ENCODE measurements at regions not wholly inside any gene's neighbourhood (a gene's known extent, or its start where the extent isn't known, plus 50 kb on each side); places are given as distances from the start of the nearest gene placed in this dataset.

- Mint-ChIP-seq H3K27ac (no peak overlapping the region), H3K36me3 (ENCODE audit: low read depth) (no peaks in the 10 kb centered on the region), H3K4me3 (no peak overlapping the region), H3K27me3 (ENCODE audit: insufficient read depth, low read depth, poor library complexity) (no peaks in the 10 kb centered on the region), H3K4me1 (no peaks in the 10 kb centered on the region), H3K9me3 (no peaks in the 10 kb centered on the region)
- TF ChIP-seq JUNB (IDR thresholded peaks at IDR 0.05; ENCODE audit: unreplicated experiment) = no peak
- TF ChIP-seq POLR2AphosphoS5 (IDR thresholded peaks at IDR 0.05; ENCODE audit: low read depth) = no peak
- no peak for TF ChIP-seq ZNF114 (CRISPR knock-in tag; IDR thresholded peaks at IDR 0.05)
- no peak for TF ChIP-seq ETS1 (IDR thresholded peaks at IDR 0.05)
- no peak overlapping the region for H2AFZ ChIP-seq
- no peaks in the 10 kb centered on the region for H3K36me3 ChIP-seq (ENCODE audit: insufficient read depth)
- H3K4me1 ChIP-seq (ENCODE audit: insufficient read depth) = 0 out of 2 replicates have a peak, but pooled peaks cover 5% of the 10 kb centered on the region
- H3K9me2 ChIP-seq (ENCODE audit: insufficient read depth) = no peaks in the 10 kb centered on the region
- no peaks in the 10 kb centered on the region for H4K20me1 ChIP-seq (replicated peaks; ENCODE audit: insufficient read depth)
- H3K4me3 ChIP-seq = no peak overlapping the region
- no peak for DNase-seq (ENCODE audit: low spot score)
- no peak overlapping the region for H3K27ac ChIP-seq (ENCODE audit: low read depth)
- H3F3A ChIP-seq (replicated peaks; ENCODE audit: low read depth) = no peaks in the 10 kb centered on the region
- H3K27me3 ChIP-seq (ENCODE audit: insufficient read depth) = no peaks in the 10 kb centered on the region
- no peak for ATAC-seq
- H3K4me2 ChIP-seq = no peak overlapping the region
- no peaks in the 10 kb centered on the region for H3K79me2 ChIP-seq (replicated peaks; ENCODE audit: insufficient read depth)
Measured at GRCh38 chr3:18264361-18264760, 160.8 kb downstream of the SATB1 start.

GRCh38 chr3:18258492-18258891 lies 166.6 kb downstream of the SATB1 start:
- ATAC-seq (no peak), DNase-seq (ENCODE audit: low spot score) (no peak)
- Histone ChIP-seq H3K27ac (ENCODE audit: low read depth) (no peak overlapping the region), H3K4me3 (no peak overlapping the region), H3K4me2 (no peak overlapping the region), H3K9me2 (ENCODE audit: insufficient read depth) (no peaks in the 10 kb centered on the region), H3K4me1 (ENCODE audit: insufficient read depth) (no peaks in the 10 kb centered on the region), H3F3A (replicated peaks; ENCODE audit: low read depth) (no peaks in the 10 kb centered on the region), H2AFZ (no peak overlapping the region), H3K79me2 (replicated peaks; ENCODE audit: insufficient read depth) (no peaks in the 10 kb centered on the region), H3K27me3 (ENCODE audit: insufficient read depth) (no peaks in the 10 kb centered on the region), H3K36me3 (ENCODE audit: insufficient read depth) (no peaks in the 10 kb centered on the region), H4K20me1 (replicated peaks; ENCODE audit: insufficient read depth) (no peaks in the 10 kb centered on the region)
- H3K27ac Mint-ChIP-seq = no peak overlapping the region
- no peaks in the 10 kb centered on the region for H3K27me3 Mint-ChIP-seq (ENCODE audit: insufficient read depth, low read depth, poor library complexity)
- H3K4me1 Mint-ChIP-seq = no peaks in the 10 kb centered on the region
- H3K9me3 Mint-ChIP-seq = no peaks in the 10 kb centered on the region
- TF ChIP-seq REST (IDR thresholded peaks at IDR 0.05; ENCODE audit: unreplicated experiment) = no peak
- TF ChIP-seq NANOG (IDR thresholded peaks at IDR 0.05; ENCODE audit: borderline replicate concordance) = no peak
- TF ChIP-seq ETS1 (IDR thresholded peaks at IDR 0.05) = no peak
- no peak for TF ChIP-seq ZNF331 (CRISPR knock-in tag; IDR thresholded peaks at IDR 0.05; ENCODE audit: low read depth)
- no peak for TF ChIP-seq JUNB (IDR thresholded peaks at IDR 0.05; ENCODE audit: unreplicated experiment)
- H3K36me3 Mint-ChIP-seq (ENCODE audit: low read depth) = no peaks in the 10 kb centered on the region
- no peak overlapping the region for H3K4me3 Mint-ChIP-seq
